H1 (cell line): ENCODE measurements at regions not wholly inside any gene's neighbourhood (a gene's known extent, or its start where the extent isn't known, plus 50 kb on each side); places are given as distances from the start of the nearest gene placed in this dataset.

Source experiments
- CTCF ChIA-PET: fragments of 300-600 bp; sonication (Branson Sonifier 250); formaldehyde crosslinking; loops from one replicate; lab custom pipeline; 2021; ENCODE audit not compliant: partially characterized antibody; lab: Charles Lee
- POLR2A ChIA-PET: fragments of 300-600 bp; sonication (Branson Sonifier 250); formaldehyde crosslinking; loops from one replicate; lab custom pipeline; 2021; ENCODE audit warnings: inconsistent platforms; ENCODE audit not compliant: partially characterized antibody; lab: Charles Lee
- DNase-seq, 2 experiments: peaks; one replicate each; pipeline versions ENCODE4 v3.0.0 to v3.0.0-alpha.2; 2010 to 2022; ENCODE audit warnings: low spot score in 2 of 2, low read depth in 1 of 2, mixed read lengths in 1 of 2
- FAIRE-seq: peaks from 2 replicates; lab custom pipeline; 2011; peaks lifted over from hg19 to GRCh38; lab: Jason Lieb, UNC
- H2AFZ ChIP-seq: 2 replicates; pipeline ENCODE4 v1.8.1; 2012; ENCODE audit warnings: low read length, inconsistent platforms
- H2AK5ac ChIP-seq: 2 replicates; pipeline ENCODE4 v1.6.1; 2013; ENCODE audit warnings: low read depth, low read length
- H2BK120ac ChIP-seq: replicated peaks from 2 replicates; pipeline ENCODE3; 2013; ENCODE audit warnings: low read depth, low read length, inconsistent platforms
- H2BK12ac ChIP-seq: 2 replicates; pipeline ENCODE4 v1.6.1; 2013; ENCODE audit warnings: low read depth, low read length
- H2BK15ac ChIP-seq: 2 replicates; pipeline ENCODE4 v1.6.1; 2013; ENCODE audit warnings: low read length
- H2BK20ac ChIP-seq: 2 replicates; pipeline ENCODE4 v1.6.1; 2013; ENCODE audit warnings: low read length
- H2BK5ac ChIP-seq: 2 replicates; pipeline ENCODE4 v1.6.1; 2013; ENCODE audit warnings: low read depth, low read length
- H3K14ac ChIP-seq: 2 replicates; pipeline ENCODE4 v1.6.1; 2013; ENCODE audit warnings: inconsistent platforms; ENCODE audit not compliant: insufficient read length
- H3K18ac ChIP-seq: 2 replicates; pipeline ENCODE4 v1.6.1; 2013; ENCODE audit warnings: low read length; ENCODE audit errors: extremely low read depth
- H3K23ac ChIP-seq: 2 replicates; pipeline ENCODE4 v1.6.1; 2013; ENCODE audit warnings: inconsistent platforms; ENCODE audit not compliant: insufficient read length
- H3K23me2 ChIP-seq: 2 replicates; pipeline ENCODE4 v1.6.1; 2013; ENCODE audit warnings: low read depth, low read length
- H3K27ac ChIP-seq: 2 replicates; pipeline ENCODE4 v1.6.1; 2011; ENCODE audit warnings: low read depth, low read length, inconsistent platforms
- H3K27me3 ChIP-seq, 4 experiments: replicated peaks in 1 of 4; 1 replicate in 1 of 4; 2 replicates in 3 of 4; pipeline versions ENCODE4 v1.6.1 to v1.8.1; 2011 to 2013; ENCODE audit warnings: low read length in 3 of 4, mild to moderate bottlenecking in 3 of 4, inconsistent platforms in 2 of 4, mixed read lengths in 2 of 4, moderate library complexity in 1 of 4; ENCODE audit not compliant: control insufficient read depth in 3 of 4, insufficient read depth in 3 of 4; ENCODE audit errors: extremely low read depth in 1 of 4
- H3K36me3 ChIP-seq, 4 experiments: 2 replicates each; pipeline versions ENCODE4 v1.6.1 to v1.8.1; 2011 to 2013; ENCODE audit warnings: mild to moderate bottlenecking in 4 of 4, low read length in 3 of 4, moderate library complexity in 2 of 4, control low read depth in 1 of 4, inconsistent platforms in 1 of 4; ENCODE audit not compliant: insufficient read depth in 4 of 4, control insufficient read depth in 2 of 4
- H3K4ac ChIP-seq: replicated peaks from 2 replicates; pipeline ENCODE3; 2013; ENCODE audit warnings: low read length, low read depth, mixed read lengths, inconsistent platforms; ENCODE audit not compliant: insufficient read length
- H3K4me1 ChIP-seq, 4 experiments: replicated peaks in 1 of 4; 1 replicate in 1 of 4; 2 replicates in 3 of 4; pipeline versions ENCODE4 v1.6.1 to v1.8.1; 2011 to 2013; ENCODE audit warnings: low read length in 3 of 4, inconsistent platforms in 2 of 4, mixed read lengths in 1 of 4; ENCODE audit not compliant: insufficient read depth in 4 of 4, control insufficient read depth in 3 of 4
- H3K4me2 ChIP-seq, 2 experiments: 2 replicates each; pipeline versions ENCODE4 v1.6.1 to v1.8.1; 2011 to 2013; ENCODE audit warnings: low read depth in 2 of 2, low read length in 2 of 2, control low read depth in 1 of 2, inconsistent platforms in 1 of 2, mild to moderate bottlenecking in 1 of 2; ENCODE audit not compliant: insufficient read depth in 1 of 2
- H3K4me3 ChIP-seq, 4 experiments: fragments of 200-600, 300-600 bp in 1 of 4; sonication (generic), shearing (Covaris generic), sonication (Bioruptor Twin) in 1 of 4; 2 replicates each; pipeline versions ENCODE4 v1.5.1 to v1.8.1; 2011 to 2016; ENCODE audit warnings: low read length in 4 of 4, low read depth in 3 of 4, control low read depth in 2 of 4, inconsistent platforms in 2 of 4, mild to moderate bottlenecking in 2 of 4, mixed read lengths in 1 of 4, moderate library complexity in 1 of 4; ENCODE audit not compliant: insufficient read depth in 2 of 4; ENCODE audit errors: extremely low read depth in 1 of 4
- H3K56ac ChIP-seq: replicated peaks from 2 replicates; pipeline ENCODE3; 2013; ENCODE audit warnings: low read depth, mild to moderate bottlenecking, mixed read lengths, low read length, inconsistent platforms; ENCODE audit not compliant: insufficient read length
- H3K79me1 ChIP-seq: 2 replicates; pipeline ENCODE4 v1.6.1; 2013; ENCODE audit warnings: low read depth, low read length, control low read depth
- H3K79me2 ChIP-seq, 2 experiments: 2 replicates each; pipeline versions ENCODE4 v1.6.1 to v1.8.1; 2012 to 2013; ENCODE audit warnings: low read length in 2 of 2, mild to moderate bottlenecking in 2 of 2, inconsistent platforms in 1 of 2; ENCODE audit not compliant: insufficient read depth in 2 of 2, control insufficient read depth in 1 of 2
- H3K9ac ChIP-seq, 4 experiments: replicated peaks in 1 of 4; 1 replicate in 1 of 4; 2 replicates in 3 of 4; pipeline versions ENCODE4 v1.6.1 to v1.8.1; 2011 to 2013; ENCODE audit warnings: low read depth in 3 of 4, low read length in 3 of 4, control low read depth in 2 of 4, mild to moderate bottlenecking in 2 of 4, moderate library complexity in 2 of 4, inconsistent platforms in 1 of 4; ENCODE audit errors: extremely low read depth in 1 of 4
- H3K9me3 ChIP-seq, 2 experiments: 2 replicates each; pipeline versions ENCODE4 v1.6.1 to v1.8.1; 2012 to 2013; ENCODE audit warnings: mild to moderate bottlenecking in 2 of 2, moderate library complexity in 2 of 2, control low read depth in 1 of 2, inconsistent platforms in 1 of 2, low read depth in 1 of 2, low read length in 1 of 2, mixed read lengths in 1 of 2; ENCODE audit not compliant: insufficient read depth in 2 of 2
- H4K20me1 ChIP-seq, 2 experiments: replicated peaks in 1 of 2; 2 replicates each; pipeline versions ENCODE3 to v1.8.1; 2011 to 2013; ENCODE audit warnings: inconsistent platforms in 2 of 2, low read length in 2 of 2, mild to moderate bottlenecking in 1 of 2; ENCODE audit not compliant: insufficient read depth in 2 of 2, control insufficient read depth in 1 of 2
- H4K5ac ChIP-seq: 2 replicates; pipeline ENCODE4 v1.6.1; 2013; ENCODE audit warnings: low read length, low read depth, mixed read lengths, inconsistent platforms; ENCODE audit not compliant: insufficient read length
- H4K8ac ChIP-seq: 2 replicates; pipeline ENCODE4 v1.8.0; 2013; ENCODE audit warnings: mild to moderate bottlenecking, moderate library complexity, low read length, inconsistent platforms; ENCODE audit not compliant: insufficient read depth; ENCODE audit errors: extremely low read depth
- H4K91ac ChIP-seq: replicated peaks from 2 replicates; pipeline ENCODE3; 2013; ENCODE audit warnings: low read length, mixed read lengths, inconsistent platforms; ENCODE audit not compliant: insufficient read length
- CBX8 ChIP-seq: fragments of 300-800, 300-1000 bp; sonication (generic); IDR thresholded peaks from 2 replicates; pipeline ENCODE4 v1.7.1; 2016; ENCODE audit warnings: low read depth, low read length, borderline replicate concordance
- CHD2 ChIP-seq: IDR thresholded peaks from 2 replicates; pipeline ENCODE4 v1.6.1; 2012; ENCODE audit warnings: low read length, improper control_type of control experiment
- CTCF ChIP-seq, 3 experiments: IDR thresholded peaks; 1 replicate in 2 of 3; 2 replicates in 1 of 3; pipeline versions ENCODE4 v1.5.1 to v1.6.1; 2011; ENCODE audit warnings: low read length in 3 of 3, mild to moderate bottlenecking in 3 of 3, inconsistent platforms in 2 of 3, low read depth in 1 of 3, moderate library complexity in 1 of 3; ENCODE audit not compliant: insufficient read depth in 1 of 3; ENCODE audit errors: control extremely low read depth in 1 of 3
- GABPA ChIP-seq: IDR thresholded peaks from 2 replicates; pipeline ENCODE4 v1.6.1; 2011; ENCODE audit warnings: mild to moderate bottlenecking, low read length, moderate library complexity, borderline replicate concordance; ENCODE audit not compliant: insufficient read depth
- KDM1A ChIP-seq: fragments of 200-600, 300-600 bp; sonication (generic); IDR thresholded peaks from 2 replicates; pipeline ENCODE4 v1.7.1; 2016; ENCODE audit warnings: mild to moderate bottlenecking, low read length, borderline replicate concordance
- POLR2A ChIP-seq, 2 experiments: IDR thresholded peaks; 1 replicate in 1 of 2; 2 replicates in 1 of 2; pipeline ENCODE4 v1.6.1; 2011; ENCODE audit warnings: low read depth in 2 of 2, low read length in 2 of 2, mild to moderate bottlenecking in 2 of 2; ENCODE audit errors: control extremely low read depth in 1 of 2
- SIX5 ChIP-seq: IDR thresholded peaks from 2 replicates; pipeline ENCODE4 v1.6.1; 2011; ENCODE audit warnings: mild to moderate bottlenecking, low read depth, low read length
- SP4 ChIP-seq: IDR thresholded peaks from 2 replicates; pipeline ENCODE4 v1.6.1; 2012; ENCODE audit warnings: low read length, inconsistent platforms
- YY1 ChIP-seq: IDR thresholded peaks from 2 replicates; pipeline ENCODE4 v1.6.1; 2011; ENCODE audit warnings: low read depth, mild to moderate bottlenecking, low read length
- WGBS, 2 experiments: shearing (Covaris generic) in 1 of 2; methylation state at CpG; one replicate each; pipeline versions ENCODE4 v1.1.6 to v1.1.7; 2013 to 2015; ENCODE audit warnings: low lambda C conversion rate in 2 of 2, mixed read lengths in 2 of 2, inconsistent platforms in 1 of 2, low coverage in 1 of 2, missing lambda C conversion rate in 1 of 2; ENCODE audit not compliant: insufficient replicate concordance in 2 of 2, insufficient coverage in 1 of 2, insufficient read length in 1 of 2; ENCODE audit errors: extremely low coverage in 1 of 2, missing lambda C conversion rate in 1 of 2; 5-methylcytosine and 5-hydroxymethylcytosine counted together
- TF ChIP-seq, protein P1 (sequence below): IDR thresholded peaks from 2 replicates; pipeline ENCODE4 v1.6.1; 2012; ENCODE audit warnings: low read length, inconsistent platforms

GRCh38 chr6:122020588-122021264, 378.7 kb upstream of the HSF2 start:
- Histone ChIP-seq H3K4me3 (no peak overlapping the region), H3K27ac (no peak overlapping the region), H3K4me2 (no peak overlapping the region), H2AK5ac (no peak overlapping the region), H3K9me3 (no peaks in the 10 kb centered on the region), H2BK12ac (no peak overlapping the region), H3K79me2 (no peaks in the 10 kb centered on the region), H4K5ac (no peak overlapping the region), H3K18ac (no peak overlapping the region), H3K27me3 (no peaks in the 10 kb centered on the region), H2BK20ac (no peak overlapping the region), H4K91ac (no peak overlapping the region), H2BK15ac (no peak overlapping the region), H3K36me3 (no peaks in the 10 kb centered on the region), H3K23me2 (no peaks in the 10 kb centered on the region), H2AFZ (peak overlapping the region; percentile 26; the same call in 1 of the 2 replicates), H3K4ac (no peak overlapping the region), H3K56ac (no peak overlapping the region), H3K79me1 (no peaks in the 10 kb centered on the region), H2BK120ac (no peak overlapping the region), H4K20me1 (no peaks in the 10 kb centered on the region), H3K14ac (no peak overlapping the region), H3K9ac (no peak overlapping the region), H3K4me1 (no peaks in the 10 kb centered on the region), H3K23ac (no peak overlapping the region), H4K8ac (no peak overlapping the region), H2BK5ac (no peak overlapping the region)
- ChIA-PET POLR2A (no interaction called here), CTCF (interaction anchor here (0.7 kb wide), 1 partner anchor 237 kb away, joined by 3 read pairs; no protein-coding TSS in a partner anchor)
- TF ChIP-seq KDM1A (no peak), YY1 (no peak), CBX8 (no peak), POLR2A (IDR thresholded peaks at IDR 0.05; ENCODE audit: control extremely low read depth in 1 of 2, low read depth in 2 of 2, low read length in 2 of 2) (no peak), SIX5 (no peak), SP4 (no peak), GABPA (no peak), CTCF (IDR thresholded peaks at IDR 0.05; ENCODE audit: control extremely low read depth in 1 of 3, insufficient read depth in 1 of 3, low read depth in 1 of 3, low read length in 3 of 3) (no peak), CHD2 (no peak)
- TF ChIP-seq, protein P1, sequence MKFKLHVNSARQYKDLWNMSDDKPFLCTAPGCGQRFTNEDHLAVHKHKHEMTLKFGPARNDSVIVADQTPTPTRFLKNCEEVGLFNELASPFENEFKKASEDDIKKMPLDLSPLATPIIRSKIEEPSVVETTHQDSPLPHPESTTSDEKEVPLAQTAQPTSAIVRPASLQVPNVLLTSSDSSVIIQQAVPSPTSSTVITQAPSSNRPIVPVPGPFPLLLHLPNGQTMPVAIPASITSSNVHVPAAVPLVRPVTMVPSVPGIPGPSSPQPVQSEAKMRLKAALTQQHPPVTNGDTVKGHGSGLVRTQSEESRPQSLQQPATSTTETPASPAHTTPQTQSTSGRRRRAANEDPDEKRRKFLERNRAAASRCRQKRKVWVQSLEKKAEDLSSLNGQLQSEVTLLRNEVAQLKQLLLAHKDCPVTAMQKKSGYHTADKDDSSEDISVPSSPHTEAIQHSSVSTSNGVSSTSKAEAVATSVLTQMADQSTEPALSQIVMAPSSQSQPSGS, result no peak
- no peak for DNase-seq
- WGBS, 2 experiments, result 88% methylated on average over 3 of the region's 3 CpGs; no CpG with 5 or more reads in 1 of the 2 experiments
- FAIRE-seq, result no peak
